ENCODE measurements at regions not wholly inside any gene's neighbourhood (a gene's known extent, or its start where the extent isn't known, plus 50 kb on each side); places are given as distances from the start of the nearest gene placed in this dataset.

DNA sequence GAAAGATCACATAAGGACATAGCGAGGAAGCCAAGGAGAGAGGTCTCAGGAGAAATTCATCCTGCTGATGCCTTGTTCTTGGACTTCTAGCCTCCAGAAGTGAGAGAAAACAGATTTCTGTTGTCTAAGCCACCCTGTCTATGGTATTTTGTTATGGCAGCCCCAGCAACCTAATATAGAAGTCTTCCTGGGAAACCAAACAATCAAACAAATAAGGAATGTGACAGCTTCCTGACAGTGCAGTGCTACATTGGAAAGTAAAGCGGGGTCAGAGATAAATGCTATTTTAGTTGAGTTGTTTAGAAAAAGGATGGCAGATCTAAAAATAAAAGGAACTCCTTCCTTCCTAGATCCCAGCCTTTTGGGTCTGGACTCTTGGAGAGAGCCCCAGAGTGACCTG, 443.2 kb upstream of the GYPC start:
- TF ChIP-seq, protein P1, sequence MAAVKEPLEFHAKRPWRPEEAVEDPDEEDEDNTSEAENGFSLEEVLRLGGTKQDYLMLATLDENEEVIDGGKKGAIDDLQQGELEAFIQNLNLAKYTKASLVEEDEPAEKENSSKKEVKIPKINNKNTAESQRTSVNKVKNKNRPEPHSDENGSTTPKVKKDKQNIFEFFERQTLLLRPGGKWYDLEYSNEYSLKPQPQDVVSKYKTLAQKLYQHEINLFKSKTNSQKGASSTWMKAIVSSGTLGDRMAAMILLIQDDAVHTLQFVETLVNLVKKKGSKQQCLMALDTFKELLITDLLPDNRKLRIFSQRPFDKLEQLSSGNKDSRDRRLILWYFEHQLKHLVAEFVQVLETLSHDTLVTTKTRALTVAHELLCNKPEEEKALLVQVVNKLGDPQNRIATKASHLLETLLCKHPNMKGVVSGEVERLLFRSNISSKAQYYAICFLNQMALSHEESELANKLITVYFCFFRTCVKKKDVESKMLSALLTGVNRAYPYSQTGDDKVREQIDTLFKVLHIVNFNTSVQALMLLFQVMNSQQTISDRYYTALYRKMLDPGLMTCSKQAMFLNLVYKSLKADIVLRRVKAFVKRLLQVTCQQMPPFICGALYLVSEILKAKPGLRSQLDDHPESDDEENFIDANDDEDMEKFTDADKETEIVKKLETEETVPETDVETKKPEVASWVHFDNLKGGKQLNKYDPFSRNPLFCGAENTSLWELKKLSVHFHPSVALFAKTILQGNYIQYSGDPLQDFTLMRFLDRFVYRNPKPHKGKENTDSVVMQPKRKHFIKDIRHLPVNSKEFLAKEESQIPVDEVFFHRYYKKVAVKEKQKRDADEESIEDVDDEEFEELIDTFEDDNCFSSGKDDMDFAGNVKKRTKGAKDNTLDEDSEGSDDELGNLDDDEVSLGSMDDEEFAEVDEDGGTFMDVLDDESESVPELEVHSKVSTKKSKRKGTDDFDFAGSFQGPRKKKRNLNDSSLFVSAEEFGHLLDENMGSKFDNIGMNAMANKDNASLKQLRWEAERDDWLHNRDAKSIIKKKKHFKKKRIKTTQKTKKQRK (IDR thresholded peaks at IDR 0.05; ENCODE audit: low read length): no peak
- TF ChIP-seq, protein P2, sequence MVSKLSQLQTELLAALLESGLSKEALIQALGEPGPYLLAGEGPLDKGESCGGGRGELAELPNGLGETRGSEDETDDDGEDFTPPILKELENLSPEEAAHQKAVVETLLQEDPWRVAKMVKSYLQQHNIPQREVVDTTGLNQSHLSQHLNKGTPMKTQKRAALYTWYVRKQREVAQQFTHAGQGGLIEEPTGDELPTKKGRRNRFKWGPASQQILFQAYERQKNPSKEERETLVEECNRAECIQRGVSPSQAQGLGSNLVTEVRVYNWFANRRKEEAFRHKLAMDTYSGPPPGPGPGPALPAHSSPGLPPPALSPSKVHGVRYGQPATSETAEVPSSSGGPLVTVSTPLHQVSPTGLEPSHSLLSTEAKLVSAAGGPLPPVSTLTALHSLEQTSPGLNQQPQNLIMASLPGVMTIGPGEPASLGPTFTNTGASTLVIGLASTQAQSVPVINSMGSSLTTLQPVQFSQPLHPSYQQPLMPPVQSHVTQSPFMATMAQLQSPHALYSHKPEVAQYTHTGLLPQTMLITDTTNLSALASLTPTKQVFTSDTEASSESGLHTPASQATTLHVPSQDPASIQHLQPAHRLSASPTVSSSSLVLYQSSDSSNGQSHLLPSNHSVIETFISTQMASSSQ (IDR thresholded peaks at IDR 0.05; ENCODE audit: low read depth): no peak
- TF ChIP-seq, protein P2 (CRISPR knock-in tag; IDR thresholded peaks at IDR 0.05; ENCODE audit: borderline replicate concordance): no peak
- TF ChIP-seq, protein P3, sequence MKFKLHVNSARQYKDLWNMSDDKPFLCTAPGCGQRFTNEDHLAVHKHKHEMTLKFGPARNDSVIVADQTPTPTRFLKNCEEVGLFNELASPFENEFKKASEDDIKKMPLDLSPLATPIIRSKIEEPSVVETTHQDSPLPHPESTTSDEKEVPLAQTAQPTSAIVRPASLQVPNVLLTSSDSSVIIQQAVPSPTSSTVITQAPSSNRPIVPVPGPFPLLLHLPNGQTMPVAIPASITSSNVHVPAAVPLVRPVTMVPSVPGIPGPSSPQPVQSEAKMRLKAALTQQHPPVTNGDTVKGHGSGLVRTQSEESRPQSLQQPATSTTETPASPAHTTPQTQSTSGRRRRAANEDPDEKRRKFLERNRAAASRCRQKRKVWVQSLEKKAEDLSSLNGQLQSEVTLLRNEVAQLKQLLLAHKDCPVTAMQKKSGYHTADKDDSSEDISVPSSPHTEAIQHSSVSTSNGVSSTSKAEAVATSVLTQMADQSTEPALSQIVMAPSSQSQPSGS (CRISPR knock-in tag; IDR thresholded peaks at IDR 0.05): no peak
- TF ChIP-seq GABPB1 (CRISPR knock-in tag; IDR thresholded peaks at IDR 0.05) (no peak), PAWR (CRISPR knock-in tag; IDR thresholded peaks at IDR 0.05; ENCODE audit: borderline replicate concordance) (no peak), ZKSCAN1 (IDR thresholded peaks at IDR 0.05; ENCODE audit: low read length) (no peak)
- TF ChIP-seq, protein P4, sequence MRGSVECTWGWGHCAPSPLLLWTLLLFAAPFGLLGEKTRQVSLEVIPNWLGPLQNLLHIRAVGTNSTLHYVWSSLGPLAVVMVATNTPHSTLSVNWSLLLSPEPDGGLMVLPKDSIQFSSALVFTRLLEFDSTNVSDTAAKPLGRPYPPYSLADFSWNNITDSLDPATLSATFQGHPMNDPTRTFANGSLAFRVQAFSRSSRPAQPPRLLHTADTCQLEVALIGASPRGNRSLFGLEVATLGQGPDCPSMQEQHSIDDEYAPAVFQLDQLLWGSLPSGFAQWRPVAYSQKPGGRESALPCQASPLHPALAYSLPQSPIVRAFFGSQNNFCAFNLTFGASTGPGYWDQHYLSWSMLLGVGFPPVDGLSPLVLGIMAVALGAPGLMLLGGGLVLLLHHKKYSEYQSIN (CRISPR knock-in tag; IDR thresholded peaks at IDR 0.05; ENCODE audit: borderline replicate concordance): no peak
- TF ChIP-seq, protein P5, sequence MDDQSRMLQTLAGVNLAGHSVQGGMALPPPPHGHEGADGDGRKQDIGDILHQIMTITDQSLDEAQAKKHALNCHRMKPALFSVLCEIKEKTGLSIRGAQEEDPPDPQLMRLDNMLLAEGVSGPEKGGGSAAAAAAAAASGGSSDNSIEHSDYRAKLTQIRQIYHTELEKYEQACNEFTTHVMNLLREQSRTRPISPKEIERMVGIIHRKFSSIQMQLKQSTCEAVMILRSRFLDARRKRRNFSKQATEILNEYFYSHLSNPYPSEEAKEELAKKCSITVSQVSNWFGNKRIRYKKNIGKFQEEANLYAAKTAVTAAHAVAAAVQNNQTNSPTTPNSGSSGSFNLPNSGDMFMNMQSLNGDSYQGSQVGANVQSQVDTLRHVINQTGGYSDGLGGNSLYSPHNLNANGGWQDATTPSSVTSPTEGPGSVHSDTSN (CRISPR knock-in tag; IDR thresholded peaks at IDR 0.05; ENCODE audit: borderline replicate concordance): no peak
- TF ChIP-seq, protein P6, sequence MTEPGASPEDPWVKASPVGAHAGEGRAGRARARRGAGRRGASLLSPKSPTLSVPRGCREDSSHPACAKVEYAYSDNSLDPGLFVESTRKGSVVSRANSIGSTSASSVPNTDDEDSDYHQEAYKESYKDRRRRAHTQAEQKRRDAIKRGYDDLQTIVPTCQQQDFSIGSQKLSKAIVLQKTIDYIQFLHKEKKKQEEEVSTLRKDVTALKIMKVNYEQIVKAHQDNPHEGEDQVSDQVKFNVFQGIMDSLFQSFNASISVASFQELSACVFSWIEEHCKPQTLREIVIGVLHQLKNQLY (CRISPR knock-in tag; IDR thresholded peaks at IDR 0.05): no peak
- TF ChIP-seq, protein P7, sequence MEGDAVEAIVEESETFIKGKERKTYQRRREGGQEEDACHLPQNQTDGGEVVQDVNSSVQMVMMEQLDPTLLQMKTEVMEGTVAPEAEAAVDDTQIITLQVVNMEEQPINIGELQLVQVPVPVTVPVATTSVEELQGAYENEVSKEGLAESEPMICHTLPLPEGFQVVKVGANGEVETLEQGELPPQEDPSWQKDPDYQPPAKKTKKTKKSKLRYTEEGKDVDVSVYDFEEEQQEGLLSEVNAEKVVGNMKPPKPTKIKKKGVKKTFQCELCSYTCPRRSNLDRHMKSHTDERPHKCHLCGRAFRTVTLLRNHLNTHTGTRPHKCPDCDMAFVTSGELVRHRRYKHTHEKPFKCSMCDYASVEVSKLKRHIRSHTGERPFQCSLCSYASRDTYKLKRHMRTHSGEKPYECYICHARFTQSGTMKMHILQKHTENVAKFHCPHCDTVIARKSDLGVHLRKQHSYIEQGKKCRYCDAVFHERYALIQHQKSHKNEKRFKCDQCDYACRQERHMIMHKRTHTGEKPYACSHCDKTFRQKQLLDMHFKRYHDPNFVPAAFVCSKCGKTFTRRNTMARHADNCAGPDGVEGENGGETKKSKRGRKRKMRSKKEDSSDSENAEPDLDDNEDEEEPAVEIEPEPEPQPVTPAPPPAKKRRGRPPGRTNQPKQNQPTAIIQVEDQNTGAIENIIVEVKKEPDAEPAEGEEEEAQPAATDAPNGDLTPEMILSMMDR (CRISPR knock-in tag; IDR thresholded peaks at IDR 0.05): no peak
- TF ChIP-seq, protein P8, sequence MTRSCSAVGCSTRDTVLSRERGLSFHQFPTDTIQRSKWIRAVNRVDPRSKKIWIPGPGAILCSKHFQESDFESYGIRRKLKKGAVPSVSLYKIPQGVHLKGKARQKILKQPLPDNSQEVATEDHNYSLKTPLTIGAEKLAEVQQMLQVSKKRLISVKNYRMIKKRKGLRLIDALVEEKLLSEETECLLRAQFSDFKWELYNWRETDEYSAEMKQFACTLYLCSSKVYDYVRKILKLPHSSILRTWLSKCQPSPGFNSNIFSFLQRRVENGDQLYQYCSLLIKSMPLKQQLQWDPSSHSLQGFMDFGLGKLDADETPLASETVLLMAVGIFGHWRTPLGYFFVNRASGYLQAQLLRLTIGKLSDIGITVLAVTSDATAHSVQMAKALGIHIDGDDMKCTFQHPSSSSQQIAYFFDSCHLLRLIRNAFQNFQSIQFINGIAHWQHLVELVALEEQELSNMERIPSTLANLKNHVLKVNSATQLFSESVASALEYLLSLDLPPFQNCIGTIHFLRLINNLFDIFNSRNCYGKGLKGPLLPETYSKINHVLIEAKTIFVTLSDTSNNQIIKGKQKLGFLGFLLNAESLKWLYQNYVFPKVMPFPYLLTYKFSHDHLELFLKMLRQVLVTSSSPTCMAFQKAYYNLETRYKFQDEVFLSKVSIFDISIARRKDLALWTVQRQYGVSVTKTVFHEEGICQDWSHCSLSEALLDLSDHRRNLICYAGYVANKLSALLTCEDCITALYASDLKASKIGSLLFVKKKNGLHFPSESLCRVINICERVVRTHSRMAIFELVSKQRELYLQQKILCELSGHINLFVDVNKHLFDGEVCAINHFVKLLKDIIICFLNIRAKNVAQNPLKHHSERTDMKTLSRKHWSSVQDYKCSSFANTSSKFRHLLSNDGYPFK (CRISPR knock-in tag; IDR thresholded peaks at IDR 0.05; ENCODE audit: borderline replicate concordance): no peak
- TF ChIP-seq, protein P9, sequence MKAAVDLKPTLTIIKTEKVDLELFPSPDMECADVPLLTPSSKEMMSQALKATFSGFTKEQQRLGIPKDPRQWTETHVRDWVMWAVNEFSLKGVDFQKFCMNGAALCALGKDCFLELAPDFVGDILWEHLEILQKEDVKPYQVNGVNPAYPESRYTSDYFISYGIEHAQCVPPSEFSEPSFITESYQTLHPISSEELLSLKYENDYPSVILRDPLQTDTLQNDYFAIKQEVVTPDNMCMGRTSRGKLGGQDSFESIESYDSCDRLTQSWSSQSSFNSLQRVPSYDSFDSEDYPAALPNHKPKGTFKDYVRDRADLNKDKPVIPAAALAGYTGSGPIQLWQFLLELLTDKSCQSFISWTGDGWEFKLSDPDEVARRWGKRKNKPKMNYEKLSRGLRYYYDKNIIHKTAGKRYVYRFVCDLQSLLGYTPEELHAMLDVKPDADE (CRISPR knock-in tag; IDR thresholded peaks at IDR 0.05): no peak

Measured in HepG2 (cell line).